SK-N-SH treated with all-trans-retinoic acid at 6 μM for 48 hours (cell line): ENCODE measurements at regions not wholly inside any gene's neighbourhood (a gene's known extent, or its start where the extent isn't known, plus 50 kb on each side); places are given as distances from the start of the nearest gene placed in this dataset.

Source experiments
- ARNTL ChIP-seq: fragments of 450-650 bp; formaldehyde crosslinking; IDR thresholded peaks from 2 replicates; pipeline ENCODE4 v1.5.0; 2020; ENCODE audit warnings: low read depth, mild to moderate bottlenecking, moderate library complexity, borderline replicate concordance
- CSRNP3 ChIP-seq: fragments of 250-450 bp; sonication (Bioruptor Pico); IDR thresholded peaks from 2 replicates; pipeline ENCODE4 v1.5.1; 2021; ENCODE audit warnings: mild to moderate bottlenecking, moderate library complexity
- PATZ1 ChIP-seq: fragments of 250-450 bp; sonication (Bioruptor Pico); IDR thresholded peaks from 2 replicates; pipeline ENCODE4 v1.8.0; 2020; ENCODE audit warnings: mild to moderate bottlenecking, moderate library complexity, borderline replicate concordance
- POU6F1 ChIP-seq: fragments of 250-450 bp; sonication (Bioruptor Pico); IDR thresholded peaks from 2 replicates; pipeline ENCODE4 v1.8.0; 2021; ENCODE audit warnings: low read depth, mild to moderate bottlenecking, moderate library complexity, borderline replicate concordance
- PPARA ChIP-seq: fragments of 250-450 bp; sonication (Bioruptor Pico); IDR thresholded peaks from 2 replicates; pipeline ENCODE4 v1.5.0; 2020; ENCODE audit warnings: mild to moderate bottlenecking, borderline replicate concordance
- RARB ChIP-seq: fragments of 250-450 bp; sonication (Bioruptor Pico); IDR thresholded peaks from 2 replicates; pipeline ENCODE4 v1.8.0; 2021; ENCODE audit warnings: mild to moderate bottlenecking, moderate library complexity
- TCF4 ChIP-seq: fragments of 250-450 bp; sonication (Bioruptor Pico); IDR thresholded peaks from 2 replicates; pipeline ENCODE4 v1.8.0; 2021; ENCODE audit warnings: mild to moderate bottlenecking, moderate library complexity, borderline replicate concordance
- TSHZ2 ChIP-seq: fragments of 250-450 bp; sonication (Bioruptor Pico); IDR thresholded peaks from 2 replicates; pipeline ENCODE4 v1.5.0; 2020; ENCODE audit warnings: mild to moderate bottlenecking, moderate library complexity
- ZFP3 ChIP-seq: fragments of 250-450 bp; sonication (Bioruptor Pico); IDR thresholded peaks from 2 replicates; pipeline ENCODE4 v1.5.0; 2020; ENCODE audit warnings: mild to moderate bottlenecking, moderate library complexity
- ZFP30 ChIP-seq: fragments of 450-650 bp; formaldehyde crosslinking; IDR thresholded peaks from 2 replicates; pipeline ENCODE4 v1.5.0; 2022; ENCODE audit warnings: mild to moderate bottlenecking, moderate library complexity
- TF ChIP-seq, protein P1 (sequence below): fragments of 250-450 bp; sonication (Bioruptor Pico); IDR thresholded peaks from 2 replicates; pipeline ENCODE4 v1.5.1; 2020; ENCODE audit warnings: low read depth, mild to moderate bottlenecking, moderate library complexity

- TF ChIP-seq PPARA (no peak), TSHZ2 (CRISPR knock-in tag) (no peak), POU6F1 (CRISPR knock-in tag) (no peak), ARNTL (CRISPR knock-in tag) (no peak), PATZ1 (no peak), TCF4 (CRISPR knock-in tag) (no peak), ZFP3 (CRISPR knock-in tag) (no peak), CSRNP3 (CRISPR knock-in tag) (no peak), ZFP30 (CRISPR knock-in tag) (no peak), RARB (no peak)
- TF ChIP-seq, protein P1, sequence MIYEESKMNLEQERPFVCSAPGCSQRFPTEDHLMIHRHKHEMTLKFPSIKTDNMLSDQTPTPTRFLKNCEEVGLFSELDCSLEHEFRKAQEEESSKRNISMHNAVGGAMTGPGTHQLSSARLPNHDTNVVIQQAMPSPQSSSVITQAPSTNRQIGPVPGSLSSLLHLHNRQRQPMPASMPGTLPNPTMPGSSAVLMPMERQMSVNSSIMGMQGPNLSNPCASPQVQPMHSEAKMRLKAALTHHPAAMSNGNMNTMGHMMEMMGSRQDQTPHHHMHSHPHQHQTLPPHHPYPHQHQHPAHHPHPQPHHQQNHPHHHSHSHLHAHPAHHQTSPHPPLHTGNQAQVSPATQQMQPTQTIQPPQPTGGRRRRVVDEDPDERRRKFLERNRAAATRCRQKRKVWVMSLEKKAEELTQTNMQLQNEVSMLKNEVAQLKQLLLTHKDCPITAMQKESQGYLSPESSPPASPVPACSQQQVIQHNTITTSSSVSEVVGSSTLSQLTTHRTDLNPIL (CRISPR knock-in tag) = no peak
Observed at GRCh38 chr15:81899024-81899423, 146.8 kb downstream of the MEX3B start.
